ENCODE measurements at regions not wholly inside any gene's neighbourhood (a gene's known extent, or its start where the extent isn't known, plus 50 kb on each side); places are given as distances from the start of the nearest gene placed in this dataset.

- Histone ChIP-seq H3K4me3 (ENCODE audit: low read length) (no peak overlapping the region), H3K4me1 (ENCODE audit: low read length) (no peaks in the 10 kb centered on the region)
Observed at GRCh38 chr4:104989371-104989770, 157.3 kb upstream of the TET2 start.

GRCh38 chr4:105002278-105002677, 144.4 kb upstream of the TET2 start:
- no peaks in the 10 kb centered on the region for H3K27me3 ChIP-seq (ENCODE audit: low read length)
- no peak overlapping the region for H3K27ac ChIP-seq (ENCODE audit: low read length)
- no peaks in the 10 kb centered on the region for H3K4me1 ChIP-seq (ENCODE audit: low read length)
- H3K9ac ChIP-seq (ENCODE audit: low read length), result no peak overlapping the region
- DNase-seq, result no peak
- no peak overlapping the region for H2AFZ ChIP-seq (ENCODE audit: low read length)
- H3K4me2 ChIP-seq (ENCODE audit: low read depth, low read length, poor library complexity, severe bottlenecking), result no peak overlapping the region
- no peaks in the 10 kb centered on the region for H3K79me2 ChIP-seq (ENCODE audit: low read length)
- H3K9me2 ChIP-seq (replicated peaks; ENCODE audit: insufficient read depth, low read length), result no peaks in the 10 kb centered on the region
- no peaks in the 10 kb centered on the region for H3K9me3 ChIP-seq (ENCODE audit: low read length)
- no peaks in the 10 kb centered on the region for H4K20me1 ChIP-seq (ENCODE audit: insufficient read depth, low read depth, low read length)
- no peaks in the 10 kb centered on the region for H3K36me3 ChIP-seq (ENCODE audit: insufficient read depth, low read length)
- no peak overlapping the region for H3K4me3 ChIP-seq (ENCODE audit: low read length)

More at GRCh38 chr4:104989371-104989770, 157.3 kb upstream of the TET2 start:
- Histone ChIP-seq H3K9me3 (ENCODE audit: low read length) (no peaks in the 10 kb centered on the region), H3K36me3 (ENCODE audit: insufficient read depth, low read length) (no peaks in the 10 kb centered on the region), H2AFZ (ENCODE audit: low read length) (no peak overlapping the region), H3K27ac (ENCODE audit: low read length) (no peak overlapping the region), H3K4me2 (ENCODE audit: low read depth, low read length, poor library complexity, severe bottlenecking) (no peak overlapping the region), H4K20me1 (ENCODE audit: insufficient read depth, low read depth, low read length) (no peaks in the 10 kb centered on the region), H3K9ac (ENCODE audit: low read length) (no peak overlapping the region), H3K9me2 (replicated peaks; ENCODE audit: insufficient read depth, low read length) (no peaks in the 10 kb centered on the region; the same call in 1 of the 2 replicates), H3K79me2 (ENCODE audit: low read length) (no peaks in the 10 kb centered on the region), H3K27me3 (ENCODE audit: low read length) (no peaks in the 10 kb centered on the region)
- DNase-seq, result no peak

- H3K36me3 ChIP-seq (ENCODE audit: insufficient read depth, low read length), result no peaks in the 10 kb centered on the region
- no peak overlapping the region for H3K4me2 ChIP-seq (ENCODE audit: low read depth, low read length, poor library complexity, severe bottlenecking)
- no peak overlapping the region for H3K4me3 ChIP-seq (ENCODE audit: low read length)
- no peak overlapping the region for H3K9ac ChIP-seq (ENCODE audit: low read length)
- no peak overlapping the region for H2AFZ ChIP-seq (ENCODE audit: low read length)
- no peaks in the 10 kb centered on the region for H3K4me1 ChIP-seq (ENCODE audit: low read length)
- DNase-seq, result no peak
- H4K20me1 ChIP-seq (ENCODE audit: insufficient read depth, low read depth, low read length), result no peaks in the 10 kb centered on the region
- H3K9me2 ChIP-seq (replicated peaks; ENCODE audit: insufficient read depth, low read length), result no peaks in the 10 kb centered on the region
- H3K9me3 ChIP-seq (ENCODE audit: low read length), result no peaks in the 10 kb centered on the region
- no peaks in the 10 kb centered on the region for H3K27me3 ChIP-seq (ENCODE audit: low read length)
- no peaks in the 10 kb centered on the region for H3K79me2 ChIP-seq (ENCODE audit: low read length)
- no peak overlapping the region for H3K27ac ChIP-seq (ENCODE audit: low read length)
Observed at GRCh38 chr4:105014234-105014633, 132.4 kb upstream of the TET2 start.

GRCh38 chr4:105014635-105015034, 132.0 kb upstream of the TET2 start:
- Histone ChIP-seq H3K9me3 (ENCODE audit: low read length) (no peaks in the 10 kb centered on the region), H2AFZ (ENCODE audit: low read length) (no peak overlapping the region), H3K79me2 (ENCODE audit: low read length) (no peaks in the 10 kb centered on the region), H3K4me3 (ENCODE audit: low read length) (no peak overlapping the region), H3K36me3 (ENCODE audit: insufficient read depth, low read length) (no peaks in the 10 kb centered on the region), H3K27me3 (ENCODE audit: low read length) (no peaks in the 10 kb centered on the region), H3K9me2 (replicated peaks; ENCODE audit: insufficient read depth, low read length) (no peaks in the 10 kb centered on the region), H3K4me1 (ENCODE audit: low read length) (no peaks in the 10 kb centered on the region), H3K9ac (ENCODE audit: low read length) (no peak overlapping the region), H3K4me2 (ENCODE audit: low read depth, low read length, poor library complexity, severe bottlenecking) (no peak overlapping the region), H3K27ac (ENCODE audit: low read length) (no peak overlapping the region), H4K20me1 (ENCODE audit: insufficient read depth, low read depth, low read length) (no peaks in the 10 kb centered on the region)
- no peak for DNase-seq

- H2AFZ ChIP-seq (ENCODE audit: low read length), result no peak overlapping the region
- H3K9ac ChIP-seq (ENCODE audit: low read length), result no peak overlapping the region
- H3K9me2 ChIP-seq (replicated peaks; ENCODE audit: insufficient read depth, low read length), result no peaks in the 10 kb centered on the region
- H3K9me3 ChIP-seq (ENCODE audit: low read length), result no peaks in the 10 kb centered on the region
- H3K27me3 ChIP-seq (ENCODE audit: low read length), result no peaks in the 10 kb centered on the region
- H3K36me3 ChIP-seq (ENCODE audit: insufficient read depth, low read length), result no peaks in the 10 kb centered on the region
- no peaks in the 10 kb centered on the region for H3K4me1 ChIP-seq (ENCODE audit: low read length)
- H3K4me3 ChIP-seq (ENCODE audit: low read length), result no peak overlapping the region
- H3K4me2 ChIP-seq (ENCODE audit: low read depth, low read length, poor library complexity, severe bottlenecking), result no peak overlapping the region
- no peak overlapping the region for H3K27ac ChIP-seq (ENCODE audit: low read length)
- H3K79me2 ChIP-seq (ENCODE audit: low read length), result no peaks in the 10 kb centered on the region
- no peak for DNase-seq
- no peaks in the 10 kb centered on the region for H4K20me1 ChIP-seq (ENCODE audit: insufficient read depth, low read depth, low read length)
Observed at GRCh38 chr4:105015750-105016149, 130.9 kb upstream of the TET2 start.

- Histone ChIP-seq H2AFZ (ENCODE audit: low read length) (no peak overlapping the region), H3K27ac (ENCODE audit: low read length) (no peak overlapping the region), H3K9me2 (replicated peaks; ENCODE audit: insufficient read depth, low read length) (no peaks in the 10 kb centered on the region), H4K20me1 (ENCODE audit: insufficient read depth, low read depth, low read length) (no peaks in the 10 kb centered on the region), H3K27me3 (ENCODE audit: low read length) (no peaks in the 10 kb centered on the region), H3K36me3 (ENCODE audit: insufficient read depth, low read length) (no peaks in the 10 kb centered on the region), H3K4me3 (ENCODE audit: low read length) (no peak overlapping the region), H3K4me1 (ENCODE audit: low read length) (no peaks in the 10 kb centered on the region), H3K9me3 (ENCODE audit: low read length) (no peaks in the 10 kb centered on the region), H3K4me2 (ENCODE audit: low read depth, low read length, poor library complexity, severe bottlenecking) (no peak overlapping the region), H3K9ac (ENCODE audit: low read length) (no peak overlapping the region), H3K79me2 (ENCODE audit: low read length) (no peaks in the 10 kb centered on the region)
- no peak for DNase-seq
Observed at GRCh38 chr4:105022811-105023667, 123.6 kb upstream of the TET2 start.

- no peak overlapping the region for H2AFZ ChIP-seq (ENCODE audit: low read length)
- H3K4me1 ChIP-seq (ENCODE audit: low read length), result no peaks in the 10 kb centered on the region
- H3K9me3 ChIP-seq (ENCODE audit: low read length), result no peaks in the 10 kb centered on the region
- H3K9me2 ChIP-seq (replicated peaks; ENCODE audit: insufficient read depth, low read length), result no peaks in the 10 kb centered on the region
- H3K4me3 ChIP-seq (ENCODE audit: low read length), result no peak overlapping the region
- H3K4me2 ChIP-seq (ENCODE audit: low read depth, low read length, poor library complexity, severe bottlenecking), result no peak overlapping the region
- H3K9ac ChIP-seq (ENCODE audit: low read length), result no peak overlapping the region
- no peaks in the 10 kb centered on the region for H3K36me3 ChIP-seq (ENCODE audit: insufficient read depth, low read length)
- no peak for DNase-seq
- no peaks in the 10 kb centered on the region for H4K20me1 ChIP-seq (ENCODE audit: insufficient read depth, low read depth, low read length)
- H3K27me3 ChIP-seq (ENCODE audit: low read length), result no peaks in the 10 kb centered on the region
- H3K27ac ChIP-seq (ENCODE audit: low read length), result no peak overlapping the region
- H3K79me2 ChIP-seq (ENCODE audit: low read length), result no peaks in the 10 kb centered on the region
Observed at GRCh38 chr4:105023668-105024055, 123.0 kb upstream of the TET2 start.

GRCh38 chr4:105025263-105026017, 121.2 kb upstream of the TET2 start:
- H3K9ac ChIP-seq (ENCODE audit: low read length), result no peak overlapping the region
- H3K9me3 ChIP-seq (ENCODE audit: low read length), result no peaks in the 10 kb centered on the region
- no peaks in the 10 kb centered on the region for H3K36me3 ChIP-seq (ENCODE audit: insufficient read depth, low read length)
- no peak overlapping the region for H3K4me2 ChIP-seq (ENCODE audit: low read depth, low read length, poor library complexity, severe bottlenecking)
- no peak for DNase-seq
- no peaks in the 10 kb centered on the region for H3K79me2 ChIP-seq (ENCODE audit: low read length)
- no peaks in the 10 kb centered on the region for H3K4me1 ChIP-seq (ENCODE audit: low read length)
- H2AFZ ChIP-seq (ENCODE audit: low read length), result no peak overlapping the region
- H3K9me2 ChIP-seq (replicated peaks; ENCODE audit: insufficient read depth, low read length), result no peaks in the 10 kb centered on the region
- no peaks in the 10 kb centered on the region for H3K27me3 ChIP-seq (ENCODE audit: low read length)
- H3K27ac ChIP-seq (ENCODE audit: low read length), result no peak overlapping the region
- H3K4me3 ChIP-seq (ENCODE audit: low read length), result no peak overlapping the region
- no peaks in the 10 kb centered on the region for H4K20me1 ChIP-seq (ENCODE audit: insufficient read depth, low read depth, low read length)
